SK-N-MC (cell line): ENCODE measurements at regions not wholly inside any gene's neighbourhood (a gene's known extent, or its start where the extent isn't known, plus 50 kb on each side); places are given as distances from the start of the nearest gene placed in this dataset.

Experiments
- EZH2 ChIP-seq: fragments of 200-600 bp; sonication (generic); IDR thresholded peaks from one replicate; pipeline ENCODE4 v1.6.1; 2017; ENCODE audit warnings: antibody characterized with exemption
- FOXP2 ChIP-seq: optimal IDR thresholded peaks from 2 replicates; pipeline ENCODE3; 2011; ENCODE audit warnings: mild to moderate bottlenecking, moderate library complexity; ENCODE audit not compliant: insufficient read depth; ENCODE audit errors: extremely low read length, control extremely low read depth
- POLR2AphosphoS5 ChIP-seq: IDR thresholded peaks from 2 replicates; pipeline ENCODE4 v1.6.1; 2012; ENCODE audit warnings: mild to moderate bottlenecking, low read depth, low read length, borderline replicate concordance

- TF ChIP-seq POLR2AphosphoS5 = no peak
- TF ChIP-seq EZH2 = no peak
- TF ChIP-seq FOXP2 = no peak
These were observed 96.6 kb upstream of the SRD5A3 start for GRCh38 chr4:55249476-55249875.
